ENCODE measurements at regions not wholly inside any gene's neighbourhood (a gene's known extent, or its start where the extent isn't known, plus 50 kb on each side); places are given as distances from the start of the nearest gene placed in this dataset.

GRCh38 chr13:69566104-69566716 is 541.4 kb upstream of the ATXN8OS start:
- H3K9me3 ChIP-seq: no peaks in the 10 kb centered on the region
- Mint-ChIP-seq H3K27me3 (ENCODE audit: insufficient read depth, unreplicated experiment) (no peaks in the 10 kb centered on the region), H3K36me3 (ENCODE audit: insufficient read depth, unreplicated experiment) (no peaks in the 10 kb centered on the region), H3K9me3 (ENCODE audit: unreplicated experiment) (no peaks in the 10 kb centered on the region), H3K4me1 (ENCODE audit: low read depth, unreplicated experiment) (no peaks in the 10 kb centered on the region), H3K4me3 (ENCODE audit: unreplicated experiment) (no peak overlapping the region), H3K27ac (ENCODE audit: unreplicated experiment) (no peak overlapping the region)
- ChIA-PET POLR2A (no interaction called here), CTCF (no interaction called here)
- H3K36me3 ChIP-seq (ENCODE audit: control insufficient read depth, insufficient read depth, low read length): no peaks in the 10 kb centered on the region
- H3K4me3 ChIP-seq (ENCODE audit: low read depth, low read length): no peak overlapping the region
- DNase-seq: no peak
- no peaks in the 10 kb centered on the region for H3K4me1 ChIP-seq
- TF ChIP-seq CTCF (IDR thresholded peaks at IDR 0.05; ENCODE audit: insufficient read depth in 1 of 2, low read depth in 1 of 2, low read length in 1 of 2, severe bottlenecking in 1 of 2, unreplicated experiment in 1 of 2): no peak
- BruUV-seq (replicated peaks): no TSS peak
- no peaks in the 10 kb centered on the region for H3K27me3 ChIP-seq (replicated peaks; ENCODE audit: control insufficient read depth, insufficient read depth, low read length)
- intact Hi-C loops (cut with micrococcal nuclease; ENCODE audit: unreplicated experiment): loop anchor here (10.0 kb wide), 1 partner anchor 999 kb away; no protein-coding TSS in a partner anchor

GRCh38 chr13:69565334-69565733 is 542.3 kb upstream of the ATXN8OS start:
- H3K4me3 Mint-ChIP-seq (ENCODE audit: unreplicated experiment): no peak overlapping the region
- no TSS peak for BruUV-seq (replicated peaks)
- DNase-seq: peak; percentile 54 to 58
- no peaks in the 10 kb centered on the region for H3K4me1 Mint-ChIP-seq (ENCODE audit: low read depth, unreplicated experiment)
- Histone ChIP-seq H3K9me3 (no peaks in the 10 kb centered on the region), H3K4me3 (ENCODE audit: low read depth, low read length) (no peak overlapping the region), H3K27me3 (replicated peaks; ENCODE audit: control insufficient read depth, insufficient read depth, low read length) (no peaks in the 10 kb centered on the region), H3K4me1 (no peaks in the 10 kb centered on the region), H3K36me3 (ENCODE audit: control insufficient read depth, insufficient read depth, low read length) (no peaks in the 10 kb centered on the region)
- peak; percentile 52 to 63 for TF ChIP-seq CTCF (IDR thresholded peaks at IDR 0.05; ENCODE audit: insufficient read depth in 1 of 2, low read depth in 1 of 2, low read length in 1 of 2, severe bottlenecking in 1 of 2, unreplicated experiment in 1 of 2)
- ChIA-PET POLR2A (no interaction called here), CTCF (no interaction called here)
- H3K27me3 Mint-ChIP-seq (ENCODE audit: insufficient read depth, unreplicated experiment): no peaks in the 10 kb centered on the region
- intact Hi-C loops (cut with micrococcal nuclease; ENCODE audit: unreplicated experiment): loop anchor here (1.0 to 10.0 kb wide), 3 partner anchors 13 to 999 kb away; no protein-coding TSS in a partner anchor
- H3K27ac Mint-ChIP-seq (ENCODE audit: unreplicated experiment): no peak overlapping the region
- no peaks in the 10 kb centered on the region for H3K9me3 Mint-ChIP-seq (ENCODE audit: unreplicated experiment)
- no peaks in the 10 kb centered on the region for H3K36me3 Mint-ChIP-seq (ENCODE audit: insufficient read depth, unreplicated experiment)

- BruUV-seq (replicated peaks): no TSS peak
- Mint-ChIP-seq H3K4me3 (ENCODE audit: unreplicated experiment) (no peak overlapping the region), H3K27ac (ENCODE audit: unreplicated experiment) (no peak overlapping the region), H3K4me1 (ENCODE audit: low read depth, unreplicated experiment) (no peaks in the 10 kb centered on the region), H3K36me3 (ENCODE audit: insufficient read depth, unreplicated experiment) (no peaks in the 10 kb centered on the region), H3K27me3 (ENCODE audit: insufficient read depth, unreplicated experiment) (no peaks in the 10 kb centered on the region), H3K9me3 (ENCODE audit: unreplicated experiment) (no peaks in the 10 kb centered on the region)
- POLR2A ChIA-PET: no interaction called here
- no peaks in the 10 kb centered on the region; the same call in 1 of the 2 replicates for H3K9me3 ChIP-seq
- CTCF ChIA-PET: no interaction called here
- DNase-seq: no peak
- no peaks in the 10 kb centered on the region for H3K27me3 ChIP-seq (replicated peaks; ENCODE audit: control insufficient read depth, insufficient read depth, low read length)
- no peak for TF ChIP-seq CTCF (IDR thresholded peaks at IDR 0.05; ENCODE audit: insufficient read depth in 1 of 2, low read depth in 1 of 2, low read length in 1 of 2, severe bottlenecking in 1 of 2, unreplicated experiment in 1 of 2)
- no peak overlapping the region for H3K4me3 ChIP-seq (ENCODE audit: low read depth, low read length)
- no peaks in the 10 kb centered on the region for H3K4me1 ChIP-seq
- intact Hi-C loops (cut with micrococcal nuclease; ENCODE audit: unreplicated experiment): no loop called here
- H3K36me3 ChIP-seq (ENCODE audit: control insufficient read depth, insufficient read depth, low read length): no peaks in the 10 kb centered on the region
These were observed 551.0 kb upstream of the ATXN8OS start for GRCh38 chr13:69556540-69557196.

Measured in Caco-2 (cell line).